ENCODE measurements at regions not wholly inside any gene's neighbourhood (a gene's known extent, or its start where the extent isn't known, plus 50 kb on each side); places are given as distances from the start of the nearest gene placed in this dataset.

GRCh38 chr16:85525420-85526184, 87.5 kb upstream of the GSE1 start:
- TF ChIP-seq POLR2A (IDR thresholded peaks at IDR 0.05) (no peak), CTCF (IDR thresholded peaks at IDR 0.05 in 4 of 5, conservative IDR thresholded peaks at IDR 0.05 in 1 of 5) (no peak)
